ENCODE measurements at regions not wholly inside any gene's neighbourhood (a gene's known extent, or its start where the extent isn't known, plus 50 kb on each side); places are given as distances from the start of the nearest gene placed in this dataset.
"Not testable (repeated sequence)": the region's sequence is repeated elsewhere in the genome, so short reads cannot be mapped to it uniquely, and the experiment has no call there.

DNA sequence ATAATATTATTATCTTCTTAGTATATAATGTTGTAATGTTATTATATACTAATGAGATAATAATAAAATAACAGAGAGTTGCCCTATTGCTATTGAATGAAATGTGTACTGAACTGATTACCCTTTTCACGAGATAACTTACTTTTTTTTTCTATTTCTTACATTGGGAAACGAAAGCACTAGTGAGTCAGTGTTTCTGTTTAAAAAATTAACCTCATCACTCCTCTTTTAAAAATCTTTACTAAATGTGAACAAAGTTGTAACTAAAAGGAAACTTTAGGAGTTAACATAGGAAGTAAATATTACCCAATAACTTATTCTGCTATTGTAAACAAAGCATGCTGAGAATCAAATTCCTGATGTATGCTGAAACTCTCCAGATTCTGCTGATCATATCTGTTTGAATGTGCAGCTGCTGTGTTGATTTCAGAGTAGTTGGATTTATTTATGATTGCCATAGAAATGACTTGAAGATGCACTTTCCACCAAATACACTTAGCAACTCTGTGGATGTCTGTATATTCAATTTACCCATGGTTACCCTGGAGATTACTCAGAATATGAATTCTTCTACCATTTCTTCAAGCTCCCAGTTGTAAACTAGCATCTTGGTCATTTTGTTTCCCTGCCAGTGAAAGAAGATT, 523.4 kb downstream of the TENT5A start:
- no peak for DNase-seq

DNA sequence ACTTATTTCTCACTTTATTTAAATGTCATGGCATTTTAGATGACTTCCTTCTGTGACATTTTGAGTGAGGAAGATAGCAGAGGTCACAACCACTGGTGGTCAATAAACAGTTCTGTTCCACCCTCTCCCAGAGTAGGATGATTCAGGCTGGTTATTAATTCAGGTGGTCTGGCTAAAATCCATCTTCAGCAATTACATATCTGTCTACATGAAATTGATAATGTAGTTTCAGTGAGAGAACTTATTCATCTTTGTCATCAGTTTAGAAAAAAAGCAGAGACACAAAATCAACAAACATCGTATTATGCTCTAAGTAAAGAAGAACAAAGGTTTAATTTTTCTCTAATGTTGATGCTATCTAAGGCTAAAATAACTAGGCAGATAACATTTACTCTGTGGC, 525.5 kb downstream of the TENT5A start:
- DNase-seq, result no peak

DNA sequence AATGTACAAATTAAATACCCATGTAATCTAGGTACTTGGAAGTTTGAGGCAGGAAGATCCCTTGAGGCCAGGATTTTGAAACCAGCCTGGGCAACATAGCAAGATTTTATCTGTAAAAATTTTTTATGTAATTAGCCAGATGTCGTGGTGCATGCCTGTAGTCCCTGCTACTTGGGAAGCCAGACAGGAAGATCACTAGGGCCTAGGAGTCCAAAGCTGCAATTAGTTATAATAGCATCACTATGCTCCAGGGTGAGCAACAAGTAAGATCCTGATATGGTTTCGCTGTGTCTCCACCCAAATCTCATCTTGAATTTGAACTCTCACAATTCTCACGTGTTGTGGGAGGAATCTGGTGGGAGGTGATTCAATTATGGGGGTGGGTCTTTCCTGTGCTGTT, 535.8 kb downstream of the TENT5A start:
- DNase-seq, result no peak

DNA sequence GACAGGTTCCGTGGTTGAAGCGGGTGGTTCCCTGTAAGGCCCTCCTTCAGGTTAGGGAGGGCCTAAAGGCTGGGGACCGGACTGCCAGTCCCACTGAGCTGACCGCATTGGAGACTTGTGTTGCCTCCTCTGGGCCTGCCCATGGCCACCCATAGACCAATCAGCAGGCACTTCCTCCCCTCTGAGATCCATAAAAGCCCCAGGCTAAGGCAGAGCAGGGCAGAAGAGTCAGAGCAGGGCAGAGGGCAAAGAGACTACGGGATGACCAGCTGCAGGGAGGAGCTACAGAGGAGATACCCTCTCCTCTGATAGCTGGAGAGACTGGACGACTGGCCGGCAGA, 537.4 kb downstream of the TENT5A start:
- no peak for DNase-seq

DNA sequence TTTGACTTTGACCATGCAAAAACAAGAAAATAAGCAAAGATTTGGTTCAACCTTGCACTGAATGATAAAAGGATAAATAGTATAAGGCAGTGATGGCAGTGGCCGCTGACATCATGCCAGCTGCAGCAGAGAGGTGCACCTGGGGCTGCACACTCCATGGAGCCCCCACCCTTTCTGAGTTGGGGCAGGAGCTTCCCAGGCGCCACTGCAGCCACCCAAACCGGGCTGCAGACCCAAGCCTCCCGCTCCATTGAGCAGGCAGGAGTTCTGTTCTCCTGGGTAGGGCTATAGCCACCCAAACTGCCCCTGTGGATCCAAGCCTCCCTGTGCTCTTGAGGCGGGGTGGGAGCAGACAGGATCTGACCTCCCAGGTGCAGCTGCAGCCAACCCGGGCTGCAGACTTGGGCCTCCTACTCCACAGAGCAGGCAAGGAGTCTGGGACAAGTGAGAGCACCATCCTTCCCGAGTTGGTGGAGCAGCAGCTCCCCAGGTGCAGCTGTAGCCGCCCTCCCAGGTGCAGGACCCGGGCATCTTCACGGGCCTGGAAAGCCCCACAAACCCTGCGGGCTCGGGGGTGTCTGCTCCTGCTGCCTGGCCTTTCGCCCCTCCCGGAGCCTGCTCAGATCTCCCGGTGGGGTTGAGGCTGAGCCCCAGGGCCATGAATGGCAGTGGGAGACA, 537.9 kb downstream of the TENT5A start:
- no peak for DNase-seq

DNA sequence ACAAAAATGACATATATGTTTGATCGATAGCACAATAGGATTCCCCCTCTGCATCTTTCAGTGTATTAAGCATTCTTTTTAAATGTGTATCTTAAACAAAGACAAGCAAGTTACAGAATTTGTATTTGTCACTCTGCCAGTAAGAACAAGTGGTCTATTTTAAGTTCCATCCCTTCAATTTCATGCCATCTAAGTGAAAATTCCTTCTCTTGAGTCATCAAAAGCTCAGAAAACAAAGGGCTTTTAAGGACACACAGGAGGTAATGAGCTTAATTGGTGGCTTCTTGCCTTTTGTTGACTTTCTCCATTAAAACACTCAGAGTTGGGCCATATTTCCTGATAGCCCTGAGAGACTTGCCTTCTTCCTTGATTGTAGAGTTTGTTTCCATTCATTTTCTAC, 547.8 kb downstream of the TENT5A start:
- no peak for DNase-seq

DNA sequence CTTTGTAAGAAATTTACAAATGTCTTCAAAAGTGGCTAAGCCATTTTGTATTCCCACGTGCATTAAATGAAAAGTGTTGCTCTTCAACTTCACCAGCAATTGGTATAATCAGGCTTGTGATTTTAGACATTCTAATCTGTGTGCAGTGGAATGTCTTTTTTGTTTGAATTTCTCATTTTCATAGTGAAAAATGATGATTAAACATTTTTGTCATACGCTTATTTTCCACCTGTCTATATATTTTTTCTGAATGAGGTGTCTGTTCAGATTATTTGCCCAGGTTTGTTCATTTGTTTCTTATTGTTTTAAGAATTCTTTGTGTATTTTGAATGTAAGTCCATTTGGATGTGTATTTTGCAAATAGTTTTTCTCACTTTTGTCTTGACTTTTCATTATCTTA, 558.1 kb downstream of the TENT5A start:
- no peak for DNase-seq

DNA sequence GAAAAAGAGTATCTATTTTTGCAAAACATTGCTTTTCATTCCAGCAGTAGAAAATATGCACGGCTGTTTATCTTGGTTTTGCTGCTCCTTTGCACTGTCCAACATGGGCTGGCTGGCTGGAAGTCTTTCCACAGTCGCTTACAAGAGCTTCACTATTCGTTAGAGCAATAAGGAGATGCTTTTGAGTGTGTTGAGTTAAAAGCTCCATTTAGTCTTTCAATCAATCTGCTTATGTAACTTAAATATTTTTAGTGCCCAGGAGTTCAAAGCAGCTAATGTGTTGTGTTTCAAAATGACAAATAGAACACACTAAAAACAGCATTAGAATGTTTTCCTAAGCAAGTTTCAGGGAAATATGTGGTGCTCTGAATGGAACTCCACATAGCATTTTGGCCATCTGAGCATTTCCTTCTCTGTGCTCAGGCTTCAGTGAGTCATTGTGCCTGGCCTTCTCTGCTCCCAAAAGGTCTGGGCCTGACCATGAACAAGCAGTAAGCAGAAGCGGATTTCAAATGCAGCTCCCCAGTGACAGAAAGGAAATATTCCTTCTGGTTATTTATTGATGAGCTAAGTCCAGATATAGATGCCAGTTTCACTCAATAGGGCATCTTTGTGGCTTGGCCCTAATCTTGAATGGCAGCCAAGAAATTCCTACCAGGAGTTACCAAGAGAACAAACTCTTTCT, 580.3 kb downstream of the TENT5A start:
- peak; percentile 54 for DNase-seq

DNA sequence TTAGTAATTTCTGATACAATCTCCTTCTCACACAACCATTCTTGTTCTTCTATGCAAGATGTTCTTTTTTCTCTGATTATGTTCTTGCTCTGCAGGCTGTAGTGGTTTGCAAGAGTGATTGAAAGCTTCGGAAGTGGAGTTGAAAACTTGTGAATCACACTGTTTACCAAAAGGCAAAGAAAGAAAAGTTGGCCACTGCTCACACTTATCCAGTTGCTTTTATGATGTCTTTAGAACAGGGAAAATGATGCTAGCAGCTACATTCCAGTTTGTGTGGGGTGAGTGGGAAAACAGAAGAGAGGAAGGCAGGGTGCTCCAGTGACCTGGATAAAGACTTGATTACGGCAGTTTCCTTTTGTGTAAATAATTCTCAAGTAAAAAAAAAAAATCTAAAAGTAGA, 583.3 kb downstream of the TENT5A start:
- DNase-seq, result no peak

DNA sequence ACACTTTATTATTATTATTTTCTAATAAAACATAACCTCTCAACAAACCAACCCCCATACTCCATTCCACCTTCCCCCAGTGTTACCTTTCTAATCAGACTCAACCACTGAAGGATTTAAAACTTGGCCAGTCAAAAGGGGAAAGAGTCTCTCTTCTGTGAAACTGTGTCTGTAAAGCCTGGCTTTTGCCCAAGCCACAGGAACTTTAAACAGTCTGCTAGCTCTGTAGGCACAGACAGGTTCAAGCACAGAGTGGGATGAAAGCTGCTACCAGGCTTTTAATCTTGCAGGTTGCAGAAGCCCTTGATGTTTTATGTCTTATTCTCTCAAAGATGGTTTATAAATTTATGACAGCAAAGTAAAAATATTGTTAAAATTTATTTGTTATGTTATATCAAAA, 585.7 kb downstream of the TENT5A start:
- DNase-seq, result peak; percentile 34

DNA sequence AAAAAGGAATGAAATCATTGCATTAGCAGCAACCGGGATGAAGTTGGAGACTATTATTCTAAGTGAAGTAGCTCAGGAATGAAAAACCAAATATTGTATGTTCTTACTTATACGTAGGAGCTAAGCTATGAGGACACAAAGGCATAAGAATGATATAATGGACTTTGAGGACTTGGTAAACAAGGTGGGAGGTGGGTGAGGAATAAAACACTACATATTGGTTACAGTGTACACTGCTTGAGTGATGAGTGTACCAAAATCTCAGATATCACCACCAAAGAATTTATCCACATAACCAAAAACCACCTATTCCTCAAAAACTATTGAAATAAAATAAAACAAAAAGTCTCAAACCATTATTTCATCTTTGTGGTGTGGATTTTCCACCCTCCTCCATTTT, 593.5 kb downstream of the TENT5A start:
- DNase-seq, result no peak

DNA sequence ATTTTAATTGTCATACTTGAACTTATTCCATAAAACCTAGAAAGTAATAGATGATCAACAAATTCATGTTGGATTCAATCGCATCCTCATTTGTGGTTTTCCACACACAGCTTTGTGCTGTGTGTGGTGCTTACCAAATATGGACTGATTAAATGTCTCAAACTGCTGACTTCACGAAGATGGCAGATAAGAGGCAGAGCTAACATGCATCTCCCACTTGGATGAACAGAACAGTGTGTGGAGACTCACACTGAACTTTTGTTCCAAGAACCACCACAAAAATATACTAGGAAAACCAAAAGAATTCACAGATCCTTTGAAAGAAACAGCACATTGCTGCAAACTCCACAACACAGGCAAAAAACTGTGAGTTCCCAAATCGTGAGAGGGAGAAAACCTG, 603.7 kb downstream of the TENT5A start:
- DNase-seq, result no peak

DNA sequence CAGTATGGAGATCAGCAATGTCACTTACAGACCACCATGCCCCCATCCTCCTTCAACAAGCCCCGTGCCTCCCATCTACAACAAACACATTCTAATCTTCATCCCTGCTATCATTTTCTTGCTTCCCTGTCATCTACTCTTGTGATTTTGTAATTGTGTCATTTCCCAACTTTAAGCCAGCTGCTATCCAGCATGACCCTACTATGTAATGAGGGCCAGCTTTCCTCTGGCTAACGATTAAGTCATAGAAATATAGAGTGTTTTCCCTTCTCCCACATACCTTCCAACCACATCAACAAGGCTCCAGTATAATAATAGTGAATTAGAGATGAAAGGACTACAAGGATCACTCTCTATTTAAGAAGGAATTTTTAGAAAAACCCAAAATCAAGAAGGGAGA, 607.0 kb downstream of the TENT5A start:
- no peak for DNase-seq

DNA sequence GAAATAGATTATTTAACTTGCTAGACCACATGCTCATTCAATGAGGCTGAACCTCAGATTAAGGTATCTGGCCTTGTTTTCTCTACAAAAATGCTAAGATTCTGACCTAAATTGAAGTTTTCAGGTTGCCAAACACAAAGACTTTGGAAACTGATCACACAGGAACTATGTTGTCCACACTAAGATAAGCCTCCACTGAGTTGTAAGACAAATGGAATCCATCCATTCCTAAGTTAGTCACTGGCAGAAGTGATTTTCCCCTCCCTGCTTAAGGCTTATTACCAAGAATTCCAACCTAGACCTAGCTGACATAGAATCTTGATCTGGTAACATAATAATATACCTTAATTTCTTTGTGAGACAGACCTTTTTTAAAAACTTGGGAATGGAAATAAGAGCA, 608.1 kb downstream of the TENT5A start:
- DNase-seq, result no peak

DNA sequence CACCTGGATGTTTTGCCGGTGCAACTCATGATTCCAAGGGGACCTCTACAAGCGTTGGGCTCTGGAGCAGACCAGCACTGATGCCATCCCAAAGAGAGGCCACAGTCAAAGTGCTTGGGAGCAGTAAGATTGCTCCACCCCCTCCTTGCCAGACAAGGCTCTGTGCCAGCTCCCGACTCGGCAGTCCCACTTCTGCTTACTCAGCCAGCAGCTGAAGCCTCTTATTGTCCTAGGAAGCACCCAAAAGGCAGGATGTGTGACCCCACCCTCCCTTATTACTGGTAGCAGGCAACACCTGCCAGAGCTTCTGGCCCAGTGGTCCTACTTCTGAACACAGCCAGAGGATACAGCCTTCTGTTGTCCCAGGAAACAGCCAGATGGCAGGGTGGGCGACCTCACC, 614.2 kb downstream of the TENT5A start:
- DNase-seq, result no peak

DNA sequence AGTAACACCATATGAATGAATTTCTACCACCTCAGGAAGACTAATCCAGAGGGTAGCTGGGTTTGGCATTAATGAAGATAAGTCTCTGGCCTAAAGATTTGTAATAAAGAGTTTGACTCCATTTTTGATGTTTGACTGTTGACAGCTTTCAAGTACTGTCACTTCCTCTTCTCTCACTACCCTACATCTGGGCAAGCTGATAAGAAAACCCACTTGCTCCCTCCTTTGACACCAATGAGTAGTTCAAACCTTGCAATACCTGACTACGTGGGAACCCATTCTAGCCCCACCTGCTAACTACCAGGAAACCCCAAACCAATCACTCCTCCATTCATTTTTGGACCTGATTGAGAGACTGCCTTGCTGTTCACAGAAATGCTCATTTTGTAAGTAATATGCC, 621.5 kb downstream of the TENT5A start:
- DNase-seq, result no peak

DNA sequence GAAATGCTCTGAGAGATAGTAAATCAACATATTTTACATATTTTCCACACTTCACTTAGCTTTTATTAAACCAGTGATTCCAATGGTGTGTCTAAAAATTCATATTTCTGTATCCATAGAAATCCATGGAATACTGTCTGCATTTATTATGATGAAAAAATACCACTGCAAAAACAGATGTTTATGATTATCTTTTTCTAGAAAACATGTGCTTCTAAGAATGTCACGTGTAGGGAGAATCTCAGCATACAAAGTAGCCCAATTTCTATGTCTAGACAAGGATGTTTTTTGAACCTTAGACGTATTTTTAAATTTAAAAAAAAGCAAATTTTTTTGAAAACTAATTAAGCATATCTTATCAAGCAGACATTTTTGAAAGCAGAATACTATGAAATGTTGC, 622.4 kb downstream of the TENT5A start:
- DNase-seq, result no peak

DNA sequence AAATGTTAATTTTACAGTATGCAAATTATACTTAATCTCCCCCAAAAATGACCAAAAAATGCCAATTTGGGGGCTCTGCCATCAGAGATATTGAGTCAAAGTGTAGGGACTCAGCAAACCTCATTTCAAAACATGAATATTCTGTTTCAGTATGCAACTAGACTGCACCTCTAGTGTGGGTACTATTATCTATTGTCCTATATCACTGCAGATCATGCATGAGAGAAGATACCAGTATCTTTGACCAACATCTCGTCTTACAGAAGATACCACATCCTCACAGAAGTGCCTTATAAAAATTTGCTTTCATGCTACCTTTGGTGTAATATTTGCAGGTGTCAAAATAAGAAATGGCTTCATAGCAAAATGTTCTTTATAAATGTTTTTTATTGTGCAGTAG, 623.8 kb downstream of the TENT5A start:
- DNase-seq, result no peak

DNA sequence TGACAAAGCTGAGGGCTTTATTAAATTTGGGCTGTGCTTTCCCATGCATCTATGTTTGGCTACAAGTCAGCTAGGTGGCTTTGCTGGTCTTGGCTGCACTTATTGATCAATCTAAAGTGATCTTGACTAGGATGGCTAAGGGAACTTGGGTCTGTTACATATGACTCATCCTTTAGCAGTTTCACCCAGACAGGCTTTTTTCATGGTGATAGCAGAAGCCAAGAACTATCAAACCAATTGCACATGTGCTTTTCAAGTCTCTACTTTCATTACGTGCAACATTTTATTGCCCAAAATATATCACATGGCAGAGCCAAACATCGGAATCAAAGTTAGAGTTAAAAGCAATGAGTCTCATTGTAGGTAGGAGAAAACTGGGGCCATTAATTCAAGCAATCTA, 626.3 kb downstream of the TENT5A start:
- no peak for DNase-seq

DNA sequence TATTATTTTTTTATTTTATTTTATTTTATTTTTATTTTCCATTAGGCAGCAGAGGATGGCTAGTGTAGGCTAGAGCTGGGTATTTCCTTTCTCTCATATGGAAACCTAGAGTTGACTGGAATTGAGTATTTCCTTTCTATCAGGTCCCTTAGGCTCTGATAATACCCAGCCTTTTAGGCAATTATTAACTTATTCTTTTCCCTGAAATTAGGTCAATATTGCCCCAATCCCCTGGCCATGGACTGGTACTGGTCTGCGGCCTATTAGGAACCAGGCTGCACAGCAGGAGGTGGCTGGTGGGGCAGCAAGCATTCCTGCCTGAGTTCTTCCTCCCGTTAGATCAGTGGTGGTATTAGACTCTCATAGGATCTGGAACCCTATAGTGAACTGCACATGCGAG, 632.2 kb downstream of the TENT5A start:
- DNase-seq, result no peak

DNA sequence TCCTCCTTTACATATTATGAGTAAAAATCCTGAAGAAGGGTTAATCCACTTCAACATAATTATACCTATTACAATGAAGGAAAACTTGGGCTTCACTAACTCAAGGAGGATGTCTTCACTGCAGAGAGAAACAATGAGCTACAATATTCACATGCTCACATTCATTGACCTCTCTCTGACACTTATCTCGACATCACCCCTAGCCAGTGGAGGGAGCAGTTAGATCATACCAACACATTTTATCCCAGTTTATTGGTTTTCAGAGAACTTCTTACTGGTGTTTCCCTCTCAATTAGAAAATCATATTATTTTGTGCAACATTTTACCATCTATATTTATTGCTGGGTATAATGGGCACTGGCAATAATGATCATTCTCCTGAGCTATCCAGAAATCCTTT, 646.5 kb downstream of the TENT5A start:
- DNase-seq, result no peak

DNA sequence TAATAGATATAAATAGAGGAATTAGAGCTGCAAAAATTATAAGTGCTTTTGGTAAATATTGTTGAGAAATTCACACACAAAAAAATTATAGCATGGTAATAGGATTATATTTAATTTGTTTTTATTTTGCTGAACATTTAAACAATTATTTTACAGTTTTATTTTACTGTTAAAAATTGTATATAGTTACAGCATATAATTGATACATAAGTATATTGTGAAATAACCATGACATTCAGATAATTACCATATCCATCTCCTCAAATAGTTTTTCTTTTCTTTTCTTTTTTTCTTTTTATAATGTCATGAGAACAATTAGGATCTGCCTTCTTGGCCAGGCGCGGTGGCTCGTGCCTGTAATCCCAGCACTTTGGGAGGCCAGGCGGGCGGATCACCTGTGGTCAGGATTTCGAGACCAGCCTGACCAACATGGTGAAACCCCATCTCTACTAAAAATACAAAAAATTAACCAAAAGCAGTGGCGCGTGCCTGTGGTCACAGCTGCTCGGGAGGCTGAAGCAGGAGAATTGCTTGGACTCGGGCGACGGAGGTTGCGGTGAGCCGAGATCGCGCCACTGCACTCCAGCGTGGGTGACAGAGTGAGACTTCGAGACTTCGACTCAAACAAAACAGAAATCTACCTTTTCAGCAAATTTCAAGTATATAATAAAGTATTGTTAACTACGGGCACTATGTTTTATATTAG, 654.2 kb downstream of the TENT5A start:
- no peak for DNase-seq

DNA sequence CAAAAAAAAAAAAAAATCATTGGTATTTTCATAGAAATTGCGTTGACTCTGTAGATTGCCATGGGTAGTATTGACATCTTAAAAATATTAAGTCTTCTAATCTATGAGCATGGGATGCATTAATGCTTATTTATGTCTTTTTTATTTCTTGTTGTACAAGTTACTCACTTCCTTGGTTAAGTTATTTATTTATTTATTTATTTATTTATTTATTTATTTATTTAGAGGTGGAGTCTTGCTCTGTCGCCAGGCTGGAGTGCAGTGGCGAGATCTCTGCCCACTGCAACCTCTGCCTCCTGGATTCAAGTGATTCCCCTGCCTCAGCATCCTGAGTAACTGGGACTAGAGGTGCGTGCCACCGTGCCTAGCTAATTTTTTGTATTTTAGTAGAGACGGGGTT, 656.0 kb downstream of the TENT5A start:
- not testable (repeated sequence) for DNase-seq

DNA sequence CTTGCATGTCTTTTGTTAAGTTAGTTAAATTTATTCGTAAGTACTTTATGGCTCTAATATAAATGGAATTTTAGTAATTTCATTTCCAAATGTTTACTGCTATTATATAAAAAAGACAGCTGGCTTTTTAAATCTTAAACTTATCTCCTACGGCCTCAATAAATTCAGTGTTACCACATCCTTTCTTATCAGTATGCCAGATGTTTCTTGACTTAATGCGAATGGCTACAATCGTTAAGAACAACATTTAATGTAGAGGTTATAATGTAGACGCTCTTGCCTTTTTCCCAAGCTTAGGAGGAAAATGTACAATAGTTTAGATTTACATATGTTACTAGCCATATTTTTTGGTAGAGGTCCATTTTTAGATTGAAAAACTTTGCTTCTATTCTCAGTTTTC, 659.4 kb downstream of the TENT5A start:
- no peak for DNase-seq
